GM21360 (cell line): ENCODE measurements at regions not wholly inside any gene's neighbourhood (a gene's known extent, or its start where the extent isn't known, plus 50 kb on each side); places are given as distances from the start of the nearest gene placed in this dataset.

ENCODE experiments used
- ATAC-seq: cut with Tn5 transposase; IDR thresholded peaks from one replicate; pipeline ENCODE4 v1.9.1; 2021; ENCODE audit warnings: mild to moderate bottlenecking, moderate library complexity; ENCODE audit not compliant: unreplicated experiment

DNA sequence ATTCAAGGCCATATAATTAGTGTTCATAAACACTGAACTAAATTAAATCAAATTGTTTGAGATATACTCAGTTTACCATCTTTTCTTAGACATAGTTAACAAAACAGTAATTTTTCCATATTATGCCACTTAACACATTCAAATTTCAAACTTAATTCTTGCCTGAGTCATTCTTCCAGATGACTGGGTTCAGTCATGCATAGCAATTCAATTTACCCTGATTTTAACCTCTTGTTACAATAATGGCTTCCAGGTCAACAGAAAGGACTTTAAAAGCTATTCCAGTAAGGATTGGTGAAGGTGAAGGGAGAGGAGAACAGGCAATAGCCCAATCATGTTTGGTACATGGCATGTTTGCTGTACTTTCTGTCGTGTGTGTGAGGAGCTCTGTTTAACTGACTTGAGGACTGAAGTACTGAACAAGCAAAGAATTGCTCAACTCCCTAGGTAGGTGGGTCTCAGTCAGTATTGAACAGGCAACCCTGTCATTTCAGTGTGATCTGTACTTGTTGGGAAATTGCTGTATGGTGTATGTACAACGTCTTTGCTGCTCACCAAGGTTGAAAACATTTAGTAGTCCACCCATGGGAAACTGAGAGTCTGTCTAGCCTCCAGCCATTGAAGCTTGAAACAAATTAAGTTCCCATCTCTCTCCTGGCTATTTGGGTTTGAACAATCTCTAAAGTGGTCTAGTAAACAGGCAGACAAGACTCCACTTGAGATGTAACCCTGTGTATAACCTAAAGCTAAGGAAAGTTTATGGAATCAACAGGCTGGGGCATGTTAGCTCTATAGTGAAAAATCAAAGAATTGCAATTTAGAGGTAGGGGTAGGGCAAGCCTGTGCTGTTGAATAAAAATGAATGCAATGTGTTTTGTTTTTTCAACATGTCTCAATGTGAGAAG lies 327.2 kb downstream of the BTG1 start:
- ATAC-seq, result no peak

DNA sequence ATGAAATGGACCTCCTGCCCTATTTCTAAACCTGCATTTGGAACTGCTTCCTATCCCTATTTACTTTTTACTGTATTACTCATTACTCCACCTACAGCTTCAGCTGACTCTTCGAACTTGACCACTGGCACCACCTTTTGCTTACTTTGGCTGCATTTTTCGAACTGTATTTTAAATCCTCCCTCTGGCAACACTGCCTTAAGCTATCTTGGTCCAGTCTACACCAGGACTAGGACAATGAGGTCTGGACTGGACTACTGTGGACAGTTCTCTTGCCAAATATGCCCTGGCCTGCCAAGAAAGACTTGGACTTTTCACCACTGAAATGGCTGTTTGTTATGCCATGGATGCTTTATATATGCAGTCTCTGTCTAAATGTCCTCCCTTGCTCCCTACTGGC lies 328.1 kb downstream of the BTG1 start:
- ATAC-seq, result no peak

DNA sequence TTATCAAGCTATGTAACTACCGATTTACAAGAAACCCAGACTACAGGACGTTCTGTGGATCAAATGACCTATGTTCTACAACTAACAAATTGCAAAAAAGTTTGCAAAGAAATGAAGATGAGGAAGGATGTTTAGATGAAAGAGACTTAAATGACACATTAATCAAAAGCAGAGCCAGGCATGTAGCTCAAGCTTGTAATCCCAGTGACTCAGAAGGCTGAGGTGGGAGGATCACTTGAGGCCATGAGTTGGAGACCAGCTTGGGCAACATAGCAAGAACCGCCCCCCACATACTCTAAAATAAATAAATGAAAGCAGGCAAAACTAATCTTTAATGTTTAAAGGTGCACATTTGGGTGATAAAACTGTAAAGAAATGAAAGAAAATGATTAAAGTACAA lies 331.9 kb downstream of the BTG1 start:
- ATAC-seq, result no peak

DNA sequence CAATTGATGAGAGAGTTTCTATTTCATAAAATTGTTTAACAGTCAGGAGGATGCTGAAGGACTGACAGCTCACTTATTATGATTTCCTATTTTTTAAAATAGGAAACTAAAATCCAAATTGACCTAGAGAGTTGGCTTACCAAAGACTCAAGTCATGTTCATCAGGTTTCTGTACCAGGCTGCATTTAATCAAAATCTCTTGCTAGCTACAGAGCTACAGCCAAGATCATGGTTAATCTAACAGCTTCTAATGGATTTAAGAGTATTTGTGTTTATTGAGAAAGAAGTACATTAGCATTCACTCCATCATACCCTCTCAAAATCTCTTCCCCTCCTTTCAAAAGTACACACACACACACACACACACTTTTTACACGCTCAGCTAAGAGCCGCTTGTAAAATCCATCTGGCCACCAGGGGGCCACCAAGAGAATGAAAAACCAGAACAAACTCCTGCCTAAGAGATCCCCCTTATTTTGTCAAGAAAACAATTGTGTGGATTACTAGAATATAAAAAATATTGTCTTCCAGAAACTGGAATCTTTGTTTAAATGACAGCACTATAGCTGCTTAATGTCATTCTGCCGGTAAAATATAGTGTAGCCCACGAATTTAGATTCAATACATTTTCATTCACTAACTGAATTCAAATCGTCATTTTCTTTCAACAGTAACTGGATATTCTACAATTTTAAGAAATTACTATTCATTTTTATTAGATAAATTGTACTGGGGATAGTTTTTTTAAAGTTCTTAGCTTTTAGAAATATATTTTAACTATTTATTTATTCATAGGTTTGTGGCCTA lies 334.0 kb downstream of the BTG1 start:
- no peak for ATAC-seq

DNA sequence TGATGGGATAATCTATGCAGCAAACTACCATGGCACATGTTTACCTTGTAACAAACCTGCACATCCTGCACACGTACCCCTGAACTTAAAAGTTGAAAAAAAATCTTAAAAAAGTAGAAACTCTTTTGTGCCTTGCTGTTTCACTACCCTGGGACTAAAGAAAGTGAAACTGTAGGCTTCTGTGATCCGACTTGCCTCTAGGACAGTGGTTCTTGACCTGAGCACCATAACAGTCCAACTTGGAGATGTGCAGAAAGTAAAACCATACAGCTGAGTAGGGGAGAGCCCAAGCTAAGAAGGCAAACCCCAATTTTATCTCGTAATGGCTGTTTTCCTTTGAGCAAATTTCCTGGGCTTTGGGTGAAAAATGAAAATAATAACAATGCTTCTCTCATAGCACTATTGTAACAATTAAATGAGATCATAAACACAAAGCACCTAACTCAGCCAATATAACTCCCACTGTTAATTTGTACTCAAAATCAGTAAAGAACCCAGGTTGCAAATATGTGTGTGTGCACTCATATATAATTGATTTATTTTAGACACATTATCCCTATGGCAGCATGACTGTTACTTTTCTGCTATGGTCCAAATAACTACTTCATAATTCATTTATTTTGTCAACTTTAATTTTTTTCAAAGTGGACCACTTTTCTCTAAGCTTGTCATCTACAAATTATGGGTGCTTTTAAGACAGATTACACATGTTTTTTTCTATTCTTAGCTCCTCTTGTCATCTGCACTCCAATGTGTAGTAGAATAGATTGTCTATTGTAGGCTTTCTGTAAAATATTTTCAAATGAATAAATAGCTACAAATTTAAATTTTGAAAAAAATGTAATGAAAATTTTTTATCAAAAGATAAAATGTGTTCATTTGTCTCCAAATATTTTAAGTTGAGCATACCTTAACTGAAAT lies 334.9 kb downstream of the BTG1 start:
- ATAC-seq, result no peak

DNA sequence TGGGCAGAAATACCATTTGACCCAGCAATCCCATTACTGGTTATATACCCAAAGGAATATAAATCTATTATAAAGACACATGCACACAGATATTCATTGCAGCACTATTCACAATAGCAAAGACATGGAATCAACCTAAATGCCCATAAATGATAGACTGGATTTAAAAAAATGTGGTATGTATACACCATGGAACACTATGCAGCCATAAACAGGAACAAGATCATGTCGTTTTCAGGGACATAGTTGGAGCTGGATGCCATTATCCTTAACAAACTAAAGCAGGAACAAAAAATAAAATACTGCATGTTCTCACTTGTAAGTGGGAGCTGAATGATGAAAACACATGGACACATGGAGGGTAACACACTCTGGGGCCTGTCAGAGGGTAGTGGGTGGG lies 335.6 kb downstream of the BTG1 start:
- no peak for ATAC-seq

DNA sequence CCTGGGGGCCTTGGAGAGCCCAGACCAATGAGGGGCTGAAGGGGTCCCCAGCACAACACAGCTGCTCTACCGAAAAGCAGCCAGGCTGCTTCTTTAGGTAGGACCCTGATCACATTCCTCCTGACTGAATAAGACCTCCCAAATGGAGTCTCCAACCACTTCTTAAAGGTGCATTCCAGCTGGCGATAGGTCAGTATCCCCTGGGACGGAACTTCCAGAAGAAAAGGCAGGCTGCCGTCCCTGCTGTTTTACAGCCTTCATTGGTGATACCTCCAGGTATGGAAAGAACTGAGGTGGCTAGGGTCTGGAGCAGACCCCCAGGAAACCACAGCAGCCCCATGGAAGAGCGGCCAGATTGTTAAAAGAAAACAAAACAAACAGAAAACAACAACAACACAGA lies 340.6 kb downstream of the BTG1 start:
- no peak for ATAC-seq

DNA sequence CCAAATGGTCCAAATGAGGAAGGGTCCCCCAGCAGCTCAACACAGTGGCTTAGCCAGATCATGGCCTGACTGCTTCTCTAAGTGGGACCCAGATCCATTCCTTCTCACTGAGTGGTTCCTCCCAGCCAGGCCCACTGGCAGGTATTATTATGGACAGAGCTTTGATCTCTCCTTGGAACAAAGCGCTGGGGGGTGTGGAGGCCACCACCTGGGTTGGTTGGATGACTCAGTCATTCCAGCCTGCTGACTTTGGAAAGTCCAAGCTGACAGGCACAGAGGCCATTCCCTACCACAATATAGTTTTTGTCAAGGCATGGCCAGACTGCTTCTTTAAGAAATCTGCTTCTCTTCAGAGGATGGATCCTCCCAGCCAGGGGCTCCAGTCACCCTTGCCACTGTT lies 341.1 kb downstream of the BTG1 start:
- ATAC-seq, result no peak

DNA sequence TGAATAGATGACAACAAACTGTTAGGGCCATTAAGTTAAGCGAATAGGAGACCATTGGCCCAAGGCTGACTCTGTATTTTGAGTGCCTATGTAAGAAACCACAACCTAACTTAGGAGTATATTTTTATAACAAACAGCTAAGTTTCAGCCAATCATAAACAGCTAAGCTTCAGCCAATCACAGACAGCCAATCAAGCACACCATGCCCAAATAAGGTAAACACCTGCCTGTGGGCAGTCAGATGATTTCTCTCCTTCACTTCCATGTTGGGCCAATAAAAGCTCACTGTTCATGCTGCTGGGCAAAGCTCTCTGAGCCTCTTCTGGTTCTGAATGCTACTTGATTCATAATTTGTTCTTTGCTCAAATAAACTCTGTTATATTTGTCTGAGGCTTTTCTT lies 344.6 kb downstream of the BTG1 start:
- no peak for ATAC-seq

DNA sequence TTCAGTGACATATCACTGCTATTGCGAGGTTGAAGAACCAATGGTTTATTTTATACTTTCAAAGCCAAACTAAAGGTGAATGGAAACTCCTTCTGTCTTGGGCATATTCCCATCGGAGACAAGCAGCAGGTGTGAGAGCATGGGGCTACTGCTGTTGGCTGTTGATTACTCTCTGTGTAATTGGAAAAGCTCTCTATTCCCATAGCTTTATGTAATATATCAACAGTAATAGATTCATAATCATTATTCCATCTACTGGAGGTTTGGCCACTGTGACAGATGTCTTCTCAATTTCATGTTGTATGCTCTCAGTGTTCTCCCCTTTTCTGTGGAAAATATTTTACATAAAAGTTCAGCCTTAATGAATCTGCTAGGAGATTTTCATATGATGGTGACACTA lies 352.0 kb downstream of the BTG1 start:
- ATAC-seq, result no peak

DNA sequence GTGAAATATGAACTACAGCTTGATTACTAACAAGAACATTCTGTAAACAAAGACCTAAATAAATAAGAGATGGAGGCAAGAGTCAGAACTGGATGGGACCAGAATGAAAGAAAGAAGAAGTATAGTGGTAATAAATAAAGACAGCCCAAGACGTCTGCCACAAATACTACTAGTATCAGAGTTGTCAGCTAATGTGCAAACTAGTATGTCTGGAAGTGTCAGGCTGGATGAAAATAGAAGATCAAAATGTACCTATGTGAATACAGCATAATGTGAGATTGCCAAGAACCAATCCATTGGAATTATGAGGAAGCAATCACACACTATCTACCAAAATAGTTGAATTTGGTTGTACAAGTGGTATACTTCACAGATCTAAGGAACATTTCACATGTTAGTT lies 353.0 kb downstream of the BTG1 start:
- ATAC-seq, result no peak

DNA sequence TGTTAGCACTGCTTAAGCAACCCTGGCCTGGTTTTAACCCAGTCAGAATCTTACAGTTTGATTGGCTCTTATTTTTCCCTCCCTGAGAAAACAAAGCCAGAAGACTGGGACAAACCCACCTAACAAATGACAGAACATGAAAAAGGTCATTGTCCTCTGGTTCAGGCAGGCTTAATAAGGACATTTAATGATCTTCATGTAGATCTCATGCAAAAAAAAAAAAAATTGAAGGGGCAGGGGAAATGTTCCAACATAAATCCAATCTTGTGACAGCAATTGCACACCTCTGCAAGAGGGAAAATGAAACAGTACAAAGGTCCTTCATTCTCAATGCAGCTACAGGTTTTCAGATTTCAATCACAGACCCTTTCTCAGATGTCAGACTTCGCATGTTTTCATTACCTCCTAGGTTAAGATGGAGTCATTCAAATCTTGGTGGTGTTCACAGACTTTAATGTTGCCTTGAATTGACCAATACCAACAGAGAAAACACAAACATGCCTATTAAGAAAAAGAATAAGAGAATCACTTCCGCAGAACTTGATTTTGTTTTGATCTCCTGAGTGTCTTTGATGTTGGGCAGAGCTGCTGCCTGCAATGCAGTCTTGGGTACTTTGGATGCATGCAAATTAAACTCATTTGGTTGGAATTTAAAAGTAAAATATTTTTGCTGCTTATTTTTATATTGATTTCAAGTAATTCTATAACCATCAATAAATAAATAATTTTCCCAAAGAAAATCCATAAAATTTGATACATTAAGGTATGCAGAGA lies 359.0 kb downstream of the BTG1 start:
- ATAC-seq, result no peak

DNA sequence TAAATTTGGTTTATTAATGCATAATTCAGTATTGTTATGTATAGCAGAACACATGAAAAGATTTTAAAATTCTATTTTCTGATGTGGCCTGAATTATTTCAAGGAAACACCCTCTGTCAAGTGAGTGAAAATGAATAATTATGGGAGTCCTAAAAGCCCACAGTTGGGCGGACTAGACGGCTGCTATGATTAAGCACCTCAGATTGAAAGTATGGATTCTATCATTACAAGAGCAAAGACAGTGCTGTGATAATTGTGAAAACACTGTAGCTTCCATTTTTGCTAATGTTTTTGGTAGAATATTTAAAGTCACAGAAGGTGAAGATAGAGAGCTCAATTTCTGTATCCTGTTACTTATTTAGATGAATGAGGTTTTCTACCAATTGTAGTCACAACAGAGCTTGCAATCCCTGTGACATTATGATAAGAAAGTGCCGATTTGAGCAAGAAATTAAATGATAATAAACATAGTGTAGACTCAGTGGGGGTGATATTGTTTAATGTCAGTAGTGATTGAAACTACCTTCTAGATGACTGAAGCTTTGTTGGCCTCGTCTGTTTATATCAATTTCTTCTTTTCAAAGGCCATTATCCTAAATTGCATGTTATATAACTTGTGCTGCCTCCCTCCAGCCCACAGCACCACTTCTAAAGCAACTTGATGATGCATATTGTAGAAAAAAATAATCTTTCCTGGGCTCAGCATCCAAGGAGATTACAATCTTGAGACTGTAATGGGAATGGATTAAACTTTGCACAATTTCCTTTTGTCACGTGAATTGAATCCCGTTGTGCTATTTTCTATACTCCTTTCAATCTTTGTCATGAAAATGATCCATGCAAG lies 359.8 kb downstream of the BTG1 start:
- ATAC-seq, result no peak

DNA sequence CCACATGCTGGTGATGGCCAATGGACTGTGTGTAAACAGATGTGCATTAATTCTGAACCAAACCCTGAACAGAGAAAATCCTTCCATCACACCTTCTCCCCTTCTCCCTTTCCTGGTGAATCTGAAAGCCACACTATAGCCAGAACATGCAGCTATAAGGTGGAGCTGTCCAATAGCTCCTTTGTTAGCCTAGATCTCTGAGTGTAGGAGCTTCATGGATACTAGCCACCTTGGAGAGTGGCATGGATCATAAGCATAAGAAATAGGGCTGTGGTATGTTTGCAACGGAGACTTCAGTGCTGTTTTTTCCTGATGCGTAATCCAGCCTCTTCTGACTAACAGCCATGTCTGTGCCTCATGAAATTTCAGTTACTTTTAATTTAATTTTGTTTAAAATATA lies 364.5 kb downstream of the BTG1 start:
- no peak for ATAC-seq

DNA sequence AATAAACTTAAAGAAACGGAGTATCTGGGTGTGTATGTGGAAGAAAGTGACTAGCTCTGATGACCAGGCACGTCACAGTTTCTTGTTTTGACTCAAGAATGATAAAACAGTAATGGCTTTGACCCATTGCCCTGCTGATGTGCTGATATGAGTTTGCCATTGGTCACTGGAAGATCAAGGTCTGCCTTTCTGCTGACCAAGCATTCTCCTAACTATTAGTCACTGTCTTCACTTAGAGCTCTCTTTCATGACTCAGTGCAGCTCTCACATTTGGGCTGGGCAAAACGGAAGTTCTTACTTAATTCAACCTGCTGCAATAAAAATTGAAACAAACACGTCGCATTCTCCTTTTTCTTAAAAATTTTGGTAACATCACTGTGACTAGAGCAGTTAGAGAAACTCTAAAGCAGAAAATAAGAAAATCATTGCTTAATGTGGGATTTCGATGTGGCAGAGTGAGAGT lies 366.7 kb downstream of the BTG1 start:
- peak; percentile 95 for ATAC-seq

DNA sequence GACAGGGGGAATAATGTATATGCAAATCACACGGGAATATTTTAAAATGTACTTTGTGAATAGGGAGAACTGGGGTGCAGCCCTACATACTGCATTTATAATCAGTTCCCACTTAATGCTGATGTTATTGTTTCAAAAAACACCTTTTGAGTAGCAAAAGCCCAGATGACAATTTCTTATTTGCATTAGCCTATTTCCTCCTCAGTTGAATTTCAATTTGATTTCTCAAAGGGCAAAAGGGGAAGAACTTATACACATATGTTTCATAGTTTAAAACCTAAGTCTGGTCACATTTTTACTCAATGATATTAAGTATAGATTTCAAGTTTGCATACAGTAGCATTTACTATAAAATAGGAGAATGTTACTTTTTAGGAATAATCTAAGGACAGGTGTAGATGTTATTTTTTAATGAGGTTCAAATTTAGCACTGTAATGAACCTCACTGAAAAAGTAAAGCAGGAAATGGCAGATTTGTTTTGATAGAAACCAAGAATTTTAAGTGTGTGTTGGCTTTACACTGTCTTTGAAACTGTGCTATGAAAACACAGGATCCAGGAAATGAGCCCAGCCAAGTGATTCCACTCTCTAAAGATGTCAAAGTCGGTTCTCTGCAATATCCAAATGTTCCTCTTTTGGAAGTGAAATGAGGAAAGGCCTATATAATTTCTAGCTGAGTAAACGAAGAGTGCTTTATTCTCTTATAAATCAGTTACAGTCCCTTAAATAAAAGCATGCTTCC lies 367.4 kb downstream of the BTG1 start:
- peak; percentile 40 for ATAC-seq

DNA sequence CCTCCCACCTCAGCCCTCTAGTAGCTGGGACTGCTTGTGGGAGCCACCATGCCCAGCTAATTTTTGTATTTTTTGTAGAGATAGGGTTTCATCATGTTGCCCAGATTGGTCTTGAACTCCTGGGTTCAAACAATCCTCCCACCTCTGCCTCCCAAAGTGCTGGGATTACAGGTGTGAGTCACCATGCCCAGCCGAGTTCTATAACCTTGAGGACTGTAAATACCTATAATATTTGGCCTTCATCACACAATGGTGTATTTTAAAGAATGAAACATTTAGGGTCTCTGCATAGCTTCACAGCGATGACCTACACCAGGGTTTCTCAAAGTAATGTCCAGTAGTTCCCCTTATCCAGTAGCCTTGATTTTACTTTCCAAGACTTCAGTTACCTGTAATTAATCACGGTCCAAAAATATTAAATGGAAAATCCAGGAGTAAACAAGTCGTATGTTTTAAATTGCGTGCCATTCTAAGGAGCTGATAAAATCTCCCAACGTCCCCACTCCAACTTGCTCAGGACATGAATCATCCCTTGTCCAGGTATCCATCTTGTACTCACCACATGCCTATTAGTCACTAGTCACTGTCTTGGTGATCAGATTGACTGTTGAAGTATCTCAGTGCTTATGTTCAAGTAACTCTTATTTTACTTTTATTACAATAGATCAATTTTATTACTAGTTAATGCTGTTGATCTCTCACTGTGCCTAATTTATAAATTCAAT lies 368.2 kb downstream of the BTG1 start:
- no peak for ATAC-seq

DNA sequence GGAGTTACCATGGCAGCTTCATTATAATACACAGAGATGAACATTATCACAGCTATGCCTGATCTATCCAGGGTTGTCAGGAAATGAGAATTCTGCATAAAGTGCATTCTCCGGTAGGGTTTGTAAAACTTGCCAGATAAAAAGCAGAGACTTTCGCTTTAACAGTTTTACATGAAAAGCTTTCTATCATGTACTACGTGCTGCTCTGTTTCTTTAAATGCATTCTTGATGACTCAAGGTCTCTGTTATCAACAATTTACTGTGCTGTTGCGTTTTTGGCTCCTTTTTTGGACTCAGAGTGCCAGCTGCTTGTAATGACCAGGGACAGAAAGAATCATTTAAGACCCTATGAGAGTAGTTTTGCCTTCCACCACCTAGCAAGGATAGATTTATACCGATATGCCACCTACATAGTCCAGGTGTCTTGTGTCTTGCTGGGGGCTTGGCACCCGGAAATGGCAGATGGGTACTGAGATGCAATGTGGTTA lies 371.2 kb downstream of the BTG1 start:
- ATAC-seq, result no peak
